ENCODE measurements at regions not wholly inside any gene's neighbourhood (a gene's known extent, or its start where the extent isn't known, plus 50 kb on each side); places are given as distances from the start of the nearest gene placed in this dataset.

DNA sequence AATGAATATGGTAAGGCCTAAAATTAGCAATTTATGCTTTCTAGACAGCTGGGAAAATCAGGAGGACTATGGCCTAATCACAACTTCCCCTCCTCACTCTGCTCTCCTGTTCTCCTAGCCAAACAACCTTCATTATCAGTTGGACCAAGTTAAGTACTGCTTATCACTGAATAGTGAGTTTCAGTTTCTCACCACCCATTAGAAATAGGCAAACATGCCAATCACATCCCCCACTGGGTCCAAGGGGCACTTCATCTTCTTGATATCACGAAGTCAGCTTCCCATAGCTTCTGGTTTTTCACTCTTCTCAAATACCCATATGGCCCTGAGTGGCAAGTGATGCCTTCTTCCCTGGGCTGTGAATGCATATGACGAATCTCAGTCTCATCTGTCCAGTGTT lies 689.6 kb downstream of the SLITRK5 start:
- H3K9me3 ChIP-seq = peaks cover 0 to 8% (median 0%) of the 10 kb centered on the region in 11 donors
- no peak overlapping the region for H3K4me3 ChIP-seq
- ATAC-seq (no peak), DNase-seq (no peak)
- no peak overlapping the region for H3K27ac ChIP-seq
- intact Hi-C loops (cut with DNase I) = no loop called here
- no peaks in the 10 kb centered on the region for H3K4me1 ChIP-seq
- 41 to 48% methylated on average over 2 of the region's 2 CpGs for WGBS, 2 donors
- TF ChIP-seq, protein P1, sequence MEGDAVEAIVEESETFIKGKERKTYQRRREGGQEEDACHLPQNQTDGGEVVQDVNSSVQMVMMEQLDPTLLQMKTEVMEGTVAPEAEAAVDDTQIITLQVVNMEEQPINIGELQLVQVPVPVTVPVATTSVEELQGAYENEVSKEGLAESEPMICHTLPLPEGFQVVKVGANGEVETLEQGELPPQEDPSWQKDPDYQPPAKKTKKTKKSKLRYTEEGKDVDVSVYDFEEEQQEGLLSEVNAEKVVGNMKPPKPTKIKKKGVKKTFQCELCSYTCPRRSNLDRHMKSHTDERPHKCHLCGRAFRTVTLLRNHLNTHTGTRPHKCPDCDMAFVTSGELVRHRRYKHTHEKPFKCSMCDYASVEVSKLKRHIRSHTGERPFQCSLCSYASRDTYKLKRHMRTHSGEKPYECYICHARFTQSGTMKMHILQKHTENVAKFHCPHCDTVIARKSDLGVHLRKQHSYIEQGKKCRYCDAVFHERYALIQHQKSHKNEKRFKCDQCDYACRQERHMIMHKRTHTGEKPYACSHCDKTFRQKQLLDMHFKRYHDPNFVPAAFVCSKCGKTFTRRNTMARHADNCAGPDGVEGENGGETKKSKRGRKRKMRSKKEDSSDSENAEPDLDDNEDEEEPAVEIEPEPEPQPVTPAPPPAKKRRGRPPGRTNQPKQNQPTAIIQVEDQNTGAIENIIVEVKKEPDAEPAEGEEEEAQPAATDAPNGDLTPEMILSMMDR (IDR thresholded peaks at IDR 0.05) = no peak
- H3K27me3 ChIP-seq = no peaks in the 10 kb centered on the region
- H3K36me3 ChIP-seq = no peaks in the 10 kb centered on the region

DNA sequence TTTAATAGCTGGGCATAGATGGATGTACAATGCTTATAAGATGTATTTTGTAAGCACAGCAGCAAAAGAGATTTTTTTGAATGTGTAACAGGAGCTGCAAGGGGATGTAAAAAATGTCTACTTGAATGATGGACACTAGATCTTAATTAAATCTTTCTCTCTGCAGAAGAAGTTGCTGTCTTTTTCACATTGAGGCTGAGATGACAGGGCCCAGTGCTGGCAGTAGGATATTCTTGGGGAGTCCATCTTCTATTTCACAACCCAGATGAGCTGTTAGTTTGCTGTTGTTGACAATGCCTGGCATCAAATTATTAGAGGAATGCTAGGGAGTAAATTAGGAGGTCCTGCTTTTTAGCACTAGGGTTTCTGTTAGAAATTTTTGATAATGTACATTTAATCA lies 698.7 kb downstream of the SLITRK5 start:
- H3K9me3 ChIP-seq = peaks cover 0 to 16% (median 0%) of the 10 kb centered on the region in 11 donors
- DNase-seq (no peak), ATAC-seq (no peak)
- no peaks in the 10 kb centered on the region for H3K27me3 ChIP-seq
- intact Hi-C loops (cut with DNase I) = loop anchor here in 1 of 10 donors (10.0 kb wide), 1 partner anchor 1825 kb away; no protein-coding TSS in a partner anchor
- no peak overlapping the region for H3K4me3 ChIP-seq
- H3K4me1 ChIP-seq = no peaks in the 10 kb centered on the region
- H3K27ac ChIP-seq = no peak overlapping the region
- no peaks in the 10 kb centered on the region for H3K36me3 ChIP-seq
- TF ChIP-seq, protein P1 (IDR thresholded peaks at IDR 0.05) = no peak

- TF ChIP-seq, protein P1 (IDR thresholded peaks at IDR 0.05) = no peak
- ATAC-seq (no peak), DNase-seq (no peak)
- 64 to 74% methylated on average over 2 of the region's 2 CpGs for WGBS, 2 donors
- Histone ChIP-seq H3K4me3 (no peak overlapping the region), H3K27ac (no peak overlapping the region), H3K9me3 (peaks cover 0 to 23% (median 0%) of the 10 kb centered on the region in 11 donors), H3K27me3 (no peaks in the 10 kb centered on the region), H3K4me1 (no peaks in the 10 kb centered on the region), H3K36me3 (no peaks in the 10 kb centered on the region)
- intact Hi-C loops (cut with DNase I) = loop anchor here in 1 of 10 donors (10.0 kb wide), 1 partner anchor 1818 kb away; no protein-coding TSS in a partner anchor
Observed at GRCh38 chr13:88376760-88377388, 705.7 kb downstream of the SLITRK5 start.

DNA sequence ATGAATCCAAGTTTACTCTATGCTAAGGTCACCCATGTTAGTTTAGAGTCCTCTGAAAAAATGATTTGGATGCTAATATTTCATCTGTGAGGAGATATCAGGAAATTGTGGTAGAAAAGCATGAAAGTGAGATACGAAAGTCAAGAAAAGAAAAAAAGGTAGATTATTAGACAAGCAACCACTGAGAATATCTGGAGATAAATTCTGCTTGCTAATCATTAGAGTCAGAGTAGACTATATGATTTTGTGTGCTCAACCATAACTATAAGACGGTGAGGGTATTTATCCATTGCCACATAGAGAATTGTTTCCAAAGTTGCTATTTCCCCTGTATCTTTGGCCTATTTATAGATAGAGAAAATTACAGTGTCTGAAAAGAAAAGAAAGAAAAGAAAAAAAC lies 706.7 kb downstream of the SLITRK5 start:
- Histone ChIP-seq H3K4me3 (no peak overlapping the region), H3K27me3 (no peaks in the 10 kb centered on the region), H3K27ac (no peak overlapping the region), H3K36me3 (no peaks in the 10 kb centered on the region), H3K9me3 (peaks cover 0 to 23% (median 0%) of the 10 kb centered on the region in 11 donors), H3K4me1 (no peaks in the 10 kb centered on the region)
- DNase-seq = no peak
- 81 to 89% methylated on average over 2 of the region's 2 CpGs for WGBS, 2 donors
- TF ChIP-seq, protein P1 (IDR thresholded peaks at IDR 0.05) = no peak
- no peak for ATAC-seq
- intact Hi-C loops (cut with DNase I) = loop anchor here in 1 of 10 donors (10.0 kb wide), 1 partner anchor 1817 kb away; no protein-coding TSS in a partner anchor

All from heart right ventricle (tissue), 16 donors.